Naive B cell (primary cell): ENCODE measurements at regions not wholly inside any gene's neighbourhood (a gene's known extent, or its start where the extent isn't known, plus 50 kb on each side); places are given as distances from the start of the nearest gene placed in this dataset.
A peak's percentile ranks its signal among the peaks of the same experiment; 100 is the strongest.
"Not testable (repeated sequence)": the region's sequence is repeated elsewhere in the genome, so short reads cannot be mapped to it uniquely, and the experiment has no call there.

ENCODE experiments used
- ATAC-seq, 2 donors: fragments of 150-1000 bp; cut with Tn5 transposase; 2 replicates each; pipeline ENCODE4 v1.10.0; 2021; ENCODE audit warnings: low read depth in 2 of 2, mild to moderate bottlenecking in 2 of 2, moderate library complexity in 2 of 2
- DNase-seq: peaks from one replicate; pipeline ENCODE4 v3.0.0; 2022
- H3K27ac Mint-ChIP-seq, 6 donors: one replicate each; pipeline ENCODE4 v1.8.0; 2020 to 2022; ENCODE audit warnings: mild to moderate bottlenecking in 6 of 6, mixed read lengths in 6 of 6, moderate library complexity in 5 of 6, inconsistent platforms in 2 of 6
- H3K27me3 Mint-ChIP-seq, 3 donors: one replicate each; pipeline ENCODE4 v1.8.0; 2021 to 2022; ENCODE audit warnings: mixed read lengths in 3 of 3, mild to moderate bottlenecking in 1 of 3
- H3K36me3 Mint-ChIP-seq, 2 donors: one replicate each; pipeline ENCODE4 v1.8.0; 2020 to 2022; ENCODE audit warnings: mixed read lengths in 2 of 2, inconsistent platforms in 1 of 2, mild to moderate bottlenecking in 1 of 2
- H3K4me1 Mint-ChIP-seq, 3 donors: one replicate each; pipeline ENCODE4 v1.8.0; 2020 to 2022; ENCODE audit warnings: mixed read lengths in 3 of 3, inconsistent platforms in 1 of 3, mild to moderate bottlenecking in 1 of 3, moderate library complexity in 1 of 3
- H3K4me3 Mint-ChIP-seq, 8 donors: one replicate each; pipeline ENCODE4 v1.8.0; 2020 to 2022; ENCODE audit warnings: mild to moderate bottlenecking in 8 of 8, mixed read lengths in 8 of 8, moderate library complexity in 8 of 8, inconsistent platforms in 2 of 8
- H3K9me3 Mint-ChIP-seq, 7 donors: one replicate each; pipeline ENCODE4 v1.8.0; 2020 to 2022; ENCODE audit warnings: mixed read lengths in 7 of 7, mild to moderate bottlenecking in 5 of 7, inconsistent platforms in 2 of 7, moderate library complexity in 1 of 7

- Mint-ChIP-seq H3K27ac (no peak overlapping the region), H3K4me1 (no peaks in the 10 kb centered on the region), H3K4me3 (no peak overlapping the region), H3K36me3 (no peaks in the 10 kb centered on the region), H3K27me3 (peaks cover 0 to 5% (median 0%) of the 10 kb centered on the region in 3 donors), H3K9me3 (peaks cover 0 to 4% (median 0%) of the 10 kb centered on the region in 7 donors)
- DNase-seq: no peak
- ATAC-seq: no peak
These were observed 197.2 kb downstream of the GRXCR1 start for GRCh38 chr4:43089730-43090129.

GRCh38 chr4:43103048-43103447 is 210.5 kb downstream of the GRXCR1 start:
- ATAC-seq (no peak), DNase-seq (no peak)
- H3K9me3 Mint-ChIP-seq: peaks cover 0 to 4% (median 0%) of the 10 kb centered on the region in 7 donors
- no peak overlapping the region for H3K27ac Mint-ChIP-seq
- H3K36me3 Mint-ChIP-seq: no peaks in the 10 kb centered on the region
- H3K27me3 Mint-ChIP-seq: peaks cover 0 to 13% (median 0%) of the 10 kb centered on the region in 3 donors
- H3K4me1 Mint-ChIP-seq: no peaks in the 10 kb centered on the region
- H3K4me3 Mint-ChIP-seq: no peak overlapping the region

GRCh38 chr4:43112139-43112538 is 219.6 kb downstream of the GRXCR1 start:
- H3K4me1 Mint-ChIP-seq: no peaks in the 10 kb centered on the region
- no peaks in the 10 kb centered on the region for H3K27me3 Mint-ChIP-seq
- ATAC-seq: no peak
- H3K9me3 Mint-ChIP-seq: peaks cover 0 to 4% (median 1%) of the 10 kb centered on the region in 7 donors
- H3K4me3 Mint-ChIP-seq: no peak overlapping the region
- no peaks in the 10 kb centered on the region for H3K36me3 Mint-ChIP-seq
- no peak overlapping the region for H3K27ac Mint-ChIP-seq
- DNase-seq: no peak

- Mint-ChIP-seq H3K4me3 (no peak overlapping the region), H3K27me3 (no peaks in the 10 kb centered on the region), H3K27ac (no peak overlapping the region), H3K9me3 (peaks cover 0 to 5% (median 3%) of the 10 kb centered on the region in 7 donors), H3K36me3 (no peaks in the 10 kb centered on the region), H3K4me1 (no peaks in the 10 kb centered on the region)
- ATAC-seq (no peak), DNase-seq (no peak)
These were observed 220.7 kb downstream of the GRXCR1 start for GRCh38 chr4:43113196-43113595.

DNA sequence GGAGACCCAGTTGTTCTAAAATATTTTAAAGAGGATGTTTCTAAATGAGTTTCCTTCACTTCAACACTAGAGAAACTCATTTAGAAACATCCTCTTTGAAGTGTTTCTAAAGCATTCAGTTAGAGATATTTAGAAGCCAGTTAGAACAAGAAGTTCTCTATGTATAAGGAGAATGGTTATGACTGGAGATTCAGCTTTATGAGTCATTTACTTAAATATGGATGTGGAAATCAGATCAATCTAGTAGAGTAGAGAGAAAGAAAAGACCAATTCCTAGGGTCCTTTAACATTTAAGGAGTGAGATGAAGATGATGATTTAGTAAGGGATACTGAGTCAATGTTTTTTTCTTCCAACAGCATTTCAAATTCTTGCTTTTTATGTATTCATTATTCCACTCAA is 234.1 kb downstream of the GRXCR1 start:
- H3K36me3 Mint-ChIP-seq: no peaks in the 10 kb centered on the region
- H3K27me3 Mint-ChIP-seq: peaks cover 0 to 7% (median 4%) of the 10 kb centered on the region in 3 donors
- ATAC-seq (no peak), DNase-seq (no peak)
- no peak overlapping the region for H3K27ac Mint-ChIP-seq
- no peak overlapping the region for H3K4me3 Mint-ChIP-seq
- H3K9me3 Mint-ChIP-seq: no peaks in the 10 kb centered on the region
- H3K4me1 Mint-ChIP-seq: peaks cover 0 to under 1% (median 0%) of the 10 kb centered on the region in 3 donors

DNA sequence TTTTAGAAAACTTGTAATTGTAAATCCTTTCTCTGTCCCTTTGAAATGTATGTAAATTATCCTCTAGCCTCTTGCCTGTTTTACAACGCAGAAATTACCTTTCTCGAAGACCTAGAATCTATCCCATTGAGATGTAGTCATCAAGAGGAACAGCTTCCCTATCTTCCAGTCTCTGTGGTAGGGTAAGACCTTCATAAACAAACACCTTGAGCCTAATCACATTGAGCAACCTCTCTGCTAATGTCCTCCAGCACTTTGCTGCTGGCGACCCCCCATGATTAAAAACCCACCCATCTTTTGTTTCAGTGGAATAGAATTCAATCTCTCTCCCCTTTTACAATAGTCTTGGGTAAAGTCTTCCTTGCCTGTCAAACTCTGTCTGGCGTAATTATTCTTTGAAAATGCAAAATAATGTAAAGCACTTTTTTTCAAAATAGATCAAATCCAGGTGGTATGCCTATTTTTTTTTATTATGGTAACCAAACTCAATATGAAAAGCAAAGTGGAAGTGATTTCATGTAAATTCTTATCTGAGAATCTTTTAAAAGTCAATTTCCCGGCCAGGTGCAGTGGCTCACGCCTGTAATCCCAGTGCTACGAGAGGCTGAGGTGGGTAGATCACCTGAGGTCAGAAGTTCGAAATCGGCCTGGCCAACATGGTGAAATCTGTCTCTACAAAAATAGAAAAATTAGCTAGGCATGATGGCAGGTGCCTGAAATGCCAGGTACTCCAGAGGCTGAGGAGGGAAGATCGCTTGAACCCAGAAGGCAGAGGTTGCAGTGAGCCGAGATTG is 237.9 kb downstream of the GRXCR1 start:
- Mint-ChIP-seq H3K9me3 (no peaks in the 10 kb centered on the region), H3K4me3 (no peak overlapping the region), H3K36me3 (no peaks in the 10 kb centered on the region), H3K4me1 (peaks cover 0 to 6% (median 0%) of the 10 kb centered on the region in 3 donors), H3K27me3 (peaks cover 0 to 4% (median 0%) of the 10 kb centered on the region in 3 donors), H3K27ac (no peak overlapping the region)
- no peak for DNase-seq
- ATAC-seq: no peak

- no peak overlapping the region for H3K27ac Mint-ChIP-seq
- H3K36me3 Mint-ChIP-seq: no peaks in the 10 kb centered on the region
- DNase-seq (peak; percentile 21), ATAC-seq (peak; percentile 34 to 51)
- no peaks in the 10 kb centered on the region for H3K27me3 Mint-ChIP-seq
- H3K4me1 Mint-ChIP-seq: peaks cover 0 to 6% (median 0%) of the 10 kb centered on the region in 3 donors
- no peaks in the 10 kb centered on the region for H3K9me3 Mint-ChIP-seq
- H3K4me3 Mint-ChIP-seq: no peak overlapping the region
These were observed 239.6 kb downstream of the GRXCR1 start for GRCh38 chr4:43132010-43132582.

DNA sequence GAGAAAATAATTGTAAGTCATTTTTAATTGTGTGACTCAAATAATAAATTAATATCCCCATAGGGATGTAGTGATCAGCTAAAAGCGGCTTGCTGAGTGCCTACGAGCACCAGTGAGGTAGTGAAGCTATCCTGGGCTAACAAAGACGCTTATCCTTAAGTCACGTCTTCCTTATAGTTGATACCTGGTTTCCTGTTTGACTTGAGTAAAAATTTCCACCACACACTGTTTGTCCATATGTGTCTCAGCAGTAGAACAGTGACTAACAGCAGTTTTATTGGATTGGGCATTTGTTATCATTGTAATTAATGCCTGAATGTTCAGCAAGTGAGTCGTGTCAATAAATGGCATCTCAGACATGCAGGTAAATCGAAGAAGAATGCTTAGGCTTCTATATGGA is 241.1 kb downstream of the GRXCR1 start:
- Mint-ChIP-seq H3K36me3 (no peaks in the 10 kb centered on the region), H3K9me3 (peaks cover 0 to 4% (median 3%) of the 10 kb centered on the region in 7 donors), H3K4me1 (peaks cover 0 to 6% (median 0%) of the 10 kb centered on the region in 3 donors), H3K27me3 (no peaks in the 10 kb centered on the region), H3K27ac (no peak overlapping the region), H3K4me3 (no peak overlapping the region)
- ATAC-seq (no peak), DNase-seq (no peak)

DNA sequence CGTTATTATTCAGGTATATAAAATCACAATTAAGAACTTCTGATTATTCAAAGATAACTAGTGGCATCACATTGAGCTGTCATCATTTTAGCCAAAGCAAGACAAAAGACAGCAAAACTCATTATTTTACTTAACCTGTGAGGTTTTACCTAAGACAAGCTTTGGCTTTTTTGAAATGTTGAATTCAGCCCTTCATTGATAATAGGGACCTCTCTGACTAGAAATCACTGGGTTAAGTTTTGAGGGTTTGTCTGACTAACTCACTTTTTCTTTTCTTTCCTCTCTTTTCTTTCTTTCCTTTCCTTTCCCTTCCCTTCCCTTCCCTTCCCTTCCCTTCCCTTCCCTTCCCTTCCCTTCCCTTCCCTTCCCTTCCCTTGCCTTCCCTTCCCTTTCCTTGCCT is 244.2 kb downstream of the GRXCR1 start:
- no peak for ATAC-seq
- no peak overlapping the region for H3K4me3 Mint-ChIP-seq
- no peaks in the 10 kb centered on the region for H3K36me3 Mint-ChIP-seq
- DNase-seq: no peak
- peaks cover 2 to 10% (median 7%) of the 10 kb centered on the region in 7 donors for H3K9me3 Mint-ChIP-seq
- H3K4me1 Mint-ChIP-seq: peaks cover 0 to 4% (median 0%) of the 10 kb centered on the region in 3 donors
- H3K27me3 Mint-ChIP-seq: no peaks in the 10 kb centered on the region
- no peak overlapping the region for H3K27ac Mint-ChIP-seq

GRCh38 chr4:43146198-43146597 is 253.7 kb downstream of the GRXCR1 start:
- no peak for DNase-seq
- Mint-ChIP-seq H3K4me1 (no peaks in the 10 kb centered on the region), H3K4me3 (no peak overlapping the region), H3K27ac (no peak overlapping the region), H3K27me3 (no peaks in the 10 kb centered on the region), H3K9me3 (peaks cover 0 to 9% (median 0%) of the 10 kb centered on the region in 7 donors), H3K36me3 (no peaks in the 10 kb centered on the region)
- ATAC-seq: no peak

- Mint-ChIP-seq H3K36me3 (no peaks in the 10 kb centered on the region), H3K9me3 (peaks cover 1 to 9% (median 5%) of the 10 kb centered on the region in 7 donors), H3K27me3 (no peaks in the 10 kb centered on the region), H3K4me1 (no peaks in the 10 kb centered on the region), H3K27ac (no peak overlapping the region), H3K4me3 (peak overlapping the region in 1 of 8 donors; percentile 1)
- DNase-seq (no peak), ATAC-seq (no peak)
These were observed 256.0 kb downstream of the GRXCR1 start for GRCh38 chr4:43148481-43148880.

- Mint-ChIP-seq H3K27ac (peak overlapping the region in 1 of 6 donors; percentile 45), H3K4me3 (peak overlapping the region in 1 of 8 donors; percentile 8), H3K9me3 (peaks cover 0 to 6% (median 0%) of the 10 kb centered on the region in 7 donors), H3K36me3 (no peaks in the 10 kb centered on the region), H3K27me3 (no peaks in the 10 kb centered on the region), H3K4me1 (no peaks in the 10 kb centered on the region)
- ATAC-seq: no peak
- DNase-seq: no peak
These were observed 270.7 kb downstream of the GRXCR1 start for GRCh38 chr4:43163101-43163792.

GRCh38 chr4:43189741-43190140 is 297.2 kb downstream of the GRXCR1 start:
- no peak for ATAC-seq
- Mint-ChIP-seq H3K27me3 (no peaks in the 10 kb centered on the region), H3K4me1 (no peaks in the 10 kb centered on the region), H3K27ac (no peak overlapping the region), H3K9me3 (peaks cover 0 to 4% (median 0%) of the 10 kb centered on the region in 7 donors), H3K4me3 (no peak overlapping the region), H3K36me3 (no peaks in the 10 kb centered on the region)
- no peak for DNase-seq

GRCh38 chr4:43212576-43212975 is 320.1 kb downstream of the GRXCR1 start:
- not testable (repeated sequence) for H3K36me3 Mint-ChIP-seq, H3K4me3 Mint-ChIP-seq, H3K27me3 Mint-ChIP-seq, ATAC-seq, H3K4me1 Mint-ChIP-seq, H3K9me3 Mint-ChIP-seq, H3K27ac Mint-ChIP-seq, DNase-seq
